Upper lobe of left lung (tissue), 6 donors: ENCODE measurements at regions not wholly inside any gene's neighbourhood (a gene's known extent, or its start where the extent isn't known, plus 50 kb on each side); places are given as distances from the start of the nearest gene placed in this dataset.

Source experiments
- ATAC-seq, 2 donors: fragments of 200-7000 bp; cut with Tn5 transposase; one replicate each; pipeline ENCODE4 v1.9.1; 2022; ENCODE audit warnings: mild to moderate bottlenecking in 2 of 2, moderate library complexity in 2 of 2; ENCODE audit not compliant: low FRiP score in 2 of 2
- DNase-seq, 2 donors: peaks; one replicate each; pipeline ENCODE4 v3.0.0-alpha.2; 2019 to 2020
- H3K27ac ChIP-seq, 4 donors: fragments of 200-600 bp; sonication (generic); one replicate each; pipeline ENCODE4 v1.5.1; 2016 to 2019
- H3K27me3 ChIP-seq, 4 donors: fragments of 200-600 bp; sonication (generic); one replicate each; pipeline ENCODE4 v1.5.1; 2017 to 2019
- H3K36me3 ChIP-seq, 4 donors: fragments of 200-600 bp; sonication (generic); one replicate each; pipeline ENCODE4 v1.5.1; 2016 to 2019
- H3K4me1 ChIP-seq, 4 donors: fragments of 200-600 bp; sonication (generic); one replicate each; pipeline ENCODE4 v1.5.1; 2018 to 2019
- H3K4me3 ChIP-seq, 4 donors: fragments of 200-600 bp; sonication (generic); one replicate each; pipeline ENCODE4 v1.5.1; 2017 to 2019; ENCODE audit warnings: mild to moderate bottlenecking in 2 of 4, moderate library complexity in 1 of 4
- H3K9me3 ChIP-seq, 4 donors: fragments of 200-600 bp; sonication (generic); one replicate each; pipeline ENCODE4 v1.5.1; 2018 to 2019
- CTCF ChIP-seq, 6 experiments: fragments of 450-650 bp in 4 of 6; fragments of 200-600 bp in 2 of 6; sonication (generic) in 2 of 6; IDR thresholded peaks; one replicate each; pipeline ENCODE4 v1.5.1; 2016 to 2019; ENCODE audit warnings: antibody characterized with exemption in 6 of 6
- EP300 ChIP-seq, 4 donors: sonication (generic); formaldehyde crosslinking; IDR thresholded peaks; one replicate each; pipeline ENCODE4 v1.5.1; 2017; ENCODE audit warnings: antibody characterized with exemption in 4 of 4, control low read depth in 2 of 4
- POLR2A ChIP-seq, 4 donors: fragments of 450-650 bp; IDR thresholded peaks; one replicate each; pipeline ENCODE4 v1.5.1; 2016 to 2017; ENCODE audit warnings: antibody characterized with exemption in 4 of 4, mild to moderate bottlenecking in 2 of 4
- POLR2AphosphoS5 ChIP-seq, 2 donors: sonication (generic); formaldehyde crosslinking; IDR thresholded peaks; one replicate each; pipeline ENCODE4 v1.5.1; 2017; ENCODE audit warnings: antibody characterized with exemption in 2 of 2
- WGBS, 2 donors: methylation state at CpG; one replicate each; pipeline ENCODE4 v1.1.5; 2017 to 2018; 5-methylcytosine and 5-hydroxymethylcytosine counted together
- donor health status: DM: no; HTN: no; CAD: no; lungs with moderate emphysema.
- donor health status: DM: no; HTN: yes; CAD: no; lungs with severe emphysema.

- H3K27ac ChIP-seq: no peak overlapping the region
- H3K27me3 ChIP-seq: no peaks in the 10 kb centered on the region
- WGBS, 2 donors: 65 to 66% methylated on average over 3 of the region's 3 CpGs
- no peaks in the 10 kb centered on the region for H3K36me3 ChIP-seq
- ATAC-seq (no peak), DNase-seq (no peak)
- H3K9me3 ChIP-seq: no peaks in the 10 kb centered on the region
- H3K4me3 ChIP-seq: no peak overlapping the region
- H3K4me1 ChIP-seq: no peaks in the 10 kb centered on the region
- no peak for TF ChIP-seq POLR2A (IDR thresholded peaks at IDR 0.05)
- no peak for TF ChIP-seq POLR2AphosphoS5 (IDR thresholded peaks at IDR 0.05)
- no peak for TF ChIP-seq CTCF (IDR thresholded peaks at IDR 0.05)
- TF ChIP-seq EP300 (IDR thresholded peaks at IDR 0.05): no peak
Observed at GRCh38 chr3:28039234-28039633, 202.2 kb upstream of the CMC1 start.

DNA sequence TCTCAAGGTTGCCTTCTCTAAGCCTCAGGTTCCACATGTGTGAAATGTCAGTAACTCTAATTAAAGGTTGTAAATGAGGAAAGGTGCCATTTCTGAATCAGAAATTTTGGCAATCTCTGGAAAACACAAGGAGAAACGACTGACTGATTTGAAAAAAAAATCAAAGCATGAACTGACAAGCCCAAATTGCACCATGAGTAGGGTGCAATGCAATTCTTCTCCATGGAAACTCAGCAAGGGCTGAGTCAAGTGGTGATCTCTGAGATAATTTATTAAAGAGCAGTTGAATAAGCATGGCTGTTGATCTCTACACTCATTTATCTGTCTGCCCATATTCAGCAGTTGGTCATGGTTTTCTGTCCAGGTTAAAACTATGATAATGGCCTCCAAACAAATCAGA lies 201.6 kb upstream of the CMC1 start:
- WGBS, 2 donors: 67 to 75% methylated on average over 1 of the region's 1 CpG
- Histone ChIP-seq H3K9me3 (no peaks in the 10 kb centered on the region), H3K27me3 (no peaks in the 10 kb centered on the region), H3K27ac (no peak overlapping the region), H3K4me3 (no peak overlapping the region), H3K4me1 (no peaks in the 10 kb centered on the region), H3K36me3 (no peaks in the 10 kb centered on the region)
- TF ChIP-seq EP300 (IDR thresholded peaks at IDR 0.05) (no peak), POLR2AphosphoS5 (IDR thresholded peaks at IDR 0.05) (no peak), CTCF (IDR thresholded peaks at IDR 0.05) (no peak), POLR2A (IDR thresholded peaks at IDR 0.05) (no peak)
- ATAC-seq: no peak
- no peak for DNase-seq

DNA sequence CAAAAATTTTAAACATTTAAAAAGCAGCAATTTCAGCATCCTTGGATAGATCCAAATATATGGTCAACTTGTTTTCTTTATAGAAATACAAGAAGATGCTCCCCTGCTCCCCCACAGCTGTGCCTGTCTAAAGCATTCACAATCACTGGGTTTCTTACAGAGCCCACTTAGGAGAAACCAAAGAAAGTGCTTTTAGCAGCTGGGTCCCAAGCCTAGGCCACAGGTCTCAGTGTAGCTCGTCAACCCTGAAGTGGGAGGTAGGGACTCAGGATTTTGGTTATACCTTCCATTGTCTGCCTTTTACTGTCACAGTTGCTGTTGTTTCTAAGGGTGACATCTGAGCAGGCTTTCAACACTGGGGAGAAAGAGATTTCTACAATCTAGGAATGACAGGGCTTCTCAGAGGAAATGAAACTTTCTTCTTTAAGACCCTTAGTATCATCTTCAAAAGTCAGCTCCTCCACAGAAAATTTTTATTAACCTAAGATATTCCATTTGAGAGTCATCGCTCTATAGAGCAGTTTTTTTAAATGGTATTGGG lies 199.3 kb upstream of the CMC1 start:
- H3K27me3 ChIP-seq: no peaks in the 10 kb centered on the region
- TF ChIP-seq CTCF (IDR thresholded peaks at IDR 0.05) (no peak), EP300 (IDR thresholded peaks at IDR 0.05) (no peak), POLR2A (IDR thresholded peaks at IDR 0.05) (no peak), POLR2AphosphoS5 (IDR thresholded peaks at IDR 0.05) (no peak)
- no peak overlapping the region for H3K4me3 ChIP-seq
- ATAC-seq (no peak), DNase-seq (no peak)
- no peaks in the 10 kb centered on the region for H3K36me3 ChIP-seq
- 84 to 96% methylated on average over 2 of the region's 2 CpGs for WGBS, 2 donors
- H3K9me3 ChIP-seq: no peaks in the 10 kb centered on the region
- no peak overlapping the region for H3K27ac ChIP-seq
- no peaks in the 10 kb centered on the region for H3K4me1 ChIP-seq

DNA sequence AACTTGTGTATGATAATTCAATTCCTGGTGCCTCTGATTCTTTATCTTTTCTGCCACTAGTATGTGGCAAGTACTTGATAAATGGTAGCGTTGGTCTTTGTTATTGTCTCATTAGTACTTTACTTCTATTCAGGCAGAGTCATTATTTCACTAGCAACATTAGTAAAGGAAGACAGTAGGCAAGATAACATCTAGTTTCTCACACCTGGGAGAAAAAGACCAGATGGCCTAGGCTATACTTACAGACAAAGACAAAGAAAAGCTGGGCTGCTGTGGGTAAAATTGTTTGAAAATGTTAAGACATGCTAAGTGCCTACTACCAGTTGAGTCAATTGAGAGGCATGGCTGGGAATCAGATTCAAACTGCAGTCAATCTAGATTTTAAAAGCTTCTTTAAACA lies 198.7 kb upstream of the CMC1 start:
- Histone ChIP-seq H3K36me3 (no peaks in the 10 kb centered on the region), H3K9me3 (no peaks in the 10 kb centered on the region), H3K4me1 (no peaks in the 10 kb centered on the region), H3K27me3 (no peaks in the 10 kb centered on the region), H3K27ac (no peak overlapping the region), H3K4me3 (no peak overlapping the region)
- TF ChIP-seq POLR2A (IDR thresholded peaks at IDR 0.05) (no peak), EP300 (IDR thresholded peaks at IDR 0.05) (no peak), POLR2AphosphoS5 (IDR thresholded peaks at IDR 0.05) (no peak), CTCF (IDR thresholded peaks at IDR 0.05) (no peak)
- 70% methylated on average over 1 of the region's 1 CpG for WGBS, 2 donors
- ATAC-seq (no peak), DNase-seq (no peak)

- ATAC-seq (no peak), DNase-seq (no peak)
- Histone ChIP-seq H3K4me1 (no peaks in the 10 kb centered on the region), H3K36me3 (no peaks in the 10 kb centered on the region), H3K9me3 (no peaks in the 10 kb centered on the region), H3K27me3 (no peaks in the 10 kb centered on the region), H3K27ac (no peak overlapping the region), H3K4me3 (no peak overlapping the region)
- WGBS, 2 donors: 73 to 78% methylated on average over 3 of the region's 3 CpGs
- TF ChIP-seq CTCF (IDR thresholded peaks at IDR 0.05) (no peak), POLR2AphosphoS5 (IDR thresholded peaks at IDR 0.05) (no peak)
Observed at GRCh38 chr3:28050120-28050519, 191.3 kb upstream of the CMC1 start.
